ENCODE measurements at regions not wholly inside any gene's neighbourhood (a gene's known extent, or its start where the extent isn't known, plus 50 kb on each side); places are given as distances from the start of the nearest gene placed in this dataset.

- TF ChIP-seq, protein P1, sequence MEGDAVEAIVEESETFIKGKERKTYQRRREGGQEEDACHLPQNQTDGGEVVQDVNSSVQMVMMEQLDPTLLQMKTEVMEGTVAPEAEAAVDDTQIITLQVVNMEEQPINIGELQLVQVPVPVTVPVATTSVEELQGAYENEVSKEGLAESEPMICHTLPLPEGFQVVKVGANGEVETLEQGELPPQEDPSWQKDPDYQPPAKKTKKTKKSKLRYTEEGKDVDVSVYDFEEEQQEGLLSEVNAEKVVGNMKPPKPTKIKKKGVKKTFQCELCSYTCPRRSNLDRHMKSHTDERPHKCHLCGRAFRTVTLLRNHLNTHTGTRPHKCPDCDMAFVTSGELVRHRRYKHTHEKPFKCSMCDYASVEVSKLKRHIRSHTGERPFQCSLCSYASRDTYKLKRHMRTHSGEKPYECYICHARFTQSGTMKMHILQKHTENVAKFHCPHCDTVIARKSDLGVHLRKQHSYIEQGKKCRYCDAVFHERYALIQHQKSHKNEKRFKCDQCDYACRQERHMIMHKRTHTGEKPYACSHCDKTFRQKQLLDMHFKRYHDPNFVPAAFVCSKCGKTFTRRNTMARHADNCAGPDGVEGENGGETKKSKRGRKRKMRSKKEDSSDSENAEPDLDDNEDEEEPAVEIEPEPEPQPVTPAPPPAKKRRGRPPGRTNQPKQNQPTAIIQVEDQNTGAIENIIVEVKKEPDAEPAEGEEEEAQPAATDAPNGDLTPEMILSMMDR (IDR thresholded peaks at IDR 0.05; ENCODE audit: poor library complexity, severe bottlenecking) = no peak
- no peak for TF ChIP-seq POLR2AphosphoS5 (IDR thresholded peaks at IDR 0.05)
- TF ChIP-seq TAF1 (IDR thresholded peaks at IDR 0.05; ENCODE audit: low read depth) = no peak
- TF ChIP-seq, protein P2, sequence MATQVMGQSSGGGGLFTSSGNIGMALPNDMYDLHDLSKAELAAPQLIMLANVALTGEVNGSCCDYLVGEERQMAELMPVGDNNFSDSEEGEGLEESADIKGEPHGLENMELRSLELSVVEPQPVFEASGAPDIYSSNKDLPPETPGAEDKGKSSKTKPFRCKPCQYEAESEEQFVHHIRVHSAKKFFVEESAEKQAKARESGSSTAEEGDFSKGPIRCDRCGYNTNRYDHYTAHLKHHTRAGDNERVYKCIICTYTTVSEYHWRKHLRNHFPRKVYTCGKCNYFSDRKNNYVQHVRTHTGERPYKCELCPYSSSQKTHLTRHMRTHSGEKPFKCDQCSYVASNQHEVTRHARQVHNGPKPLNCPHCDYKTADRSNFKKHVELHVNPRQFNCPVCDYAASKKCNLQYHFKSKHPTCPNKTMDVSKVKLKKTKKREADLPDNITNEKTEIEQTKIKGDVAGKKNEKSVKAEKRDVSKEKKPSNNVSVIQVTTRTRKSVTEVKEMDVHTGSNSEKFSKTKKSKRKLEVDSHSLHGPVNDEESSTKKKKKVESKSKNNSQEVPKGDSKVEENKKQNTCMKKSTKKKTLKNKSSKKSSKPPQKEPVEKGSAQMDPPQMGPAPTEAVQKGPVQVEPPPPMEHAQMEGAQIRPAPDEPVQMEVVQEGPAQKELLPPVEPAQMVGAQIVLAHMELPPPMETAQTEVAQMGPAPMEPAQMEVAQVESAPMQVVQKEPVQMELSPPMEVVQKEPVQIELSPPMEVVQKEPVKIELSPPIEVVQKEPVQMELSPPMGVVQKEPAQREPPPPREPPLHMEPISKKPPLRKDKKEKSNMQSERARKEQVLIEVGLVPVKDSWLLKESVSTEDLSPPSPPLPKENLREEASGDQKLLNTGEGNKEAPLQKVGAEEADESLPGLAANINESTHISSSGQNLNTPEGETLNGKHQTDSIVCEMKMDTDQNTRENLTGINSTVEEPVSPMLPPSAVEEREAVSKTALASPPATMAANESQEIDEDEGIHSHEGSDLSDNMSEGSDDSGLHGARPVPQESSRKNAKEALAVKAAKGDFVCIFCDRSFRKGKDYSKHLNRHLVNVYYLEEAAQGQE (IDR thresholded peaks at IDR 0.05; ENCODE audit: borderline replicate concordance) = no peak
Observed at GRCh38 chr3:46113608-46114007, 86.3 kb upstream of the XCR1 start.
